ENCODE measurements at regions not wholly inside any gene's neighbourhood (a gene's known extent, or its start where the extent isn't known, plus 50 kb on each side); places are given as distances from the start of the nearest gene placed in this dataset.

- TF ChIP-seq ZFP3 (CRISPR knock-in tag; IDR thresholded peaks at IDR 0.05) (no peak), OSR1 (CRISPR knock-in tag; IDR thresholded peaks at IDR 0.05) (no peak), CSRNP3 (CRISPR knock-in tag; IDR thresholded peaks at IDR 0.05) (no peak), RARB (CRISPR knock-in tag; IDR thresholded peaks at IDR 0.05) (no peak), TSHZ2 (CRISPR knock-in tag; IDR thresholded peaks at IDR 0.05) (no peak), TCF4 (CRISPR knock-in tag; IDR thresholded peaks at IDR 0.05; ENCODE audit: borderline replicate concordance) (no peak), PATZ1 (CRISPR knock-in tag; IDR thresholded peaks at IDR 0.05; ENCODE audit: borderline replicate concordance) (no peak), ARNTL (CRISPR knock-in tag; IDR thresholded peaks at IDR 0.05; ENCODE audit: borderline replicate concordance, low read depth) (no peak), ZFP30 (CRISPR knock-in tag; IDR thresholded peaks at IDR 0.05) (no peak), ZNF70 (CRISPR knock-in tag; IDR thresholded peaks at IDR 0.05) (no peak)
Observed at GRCh38 chr5:36494841-36495601, 111.4 kb upstream of the SLC1A3 start.
